K562 (cell line): ENCODE measurements at regions not wholly inside any gene's neighbourhood (a gene's known extent, or its start where the extent isn't known, plus 50 kb on each side); places are given as distances from the start of the nearest gene placed in this dataset.

Source experiments
- ATAC-seq: fragments of 200-7000 bp; cut with Tn5 transposase; 3 replicates; pipeline ENCODE4 v1.9.1; 2020; ENCODE audit warnings: moderate library complexity
- BruUV-seq: library from RNA; stranded (reverse); fragments of 400-500 nt; replicated peaks from 2 replicates; lab custom pipeline; 2021; lab: Mats Ljungman, UMichigan
- CTCF ChIA-PET: fragments of 300-600 bp; formaldehyde crosslinking; extraction: SDS; loops from one replicate; lab custom pipeline; 2021; ENCODE audit warnings: low intra/inter-chr PET ratio; lab: Yijun Ruan, JAX
- POLR2A ChIA-PET: fragments of 300-600, 350-650 bp; sonication (Branson Sonifier 250); formaldehyde crosslinking; extraction: SDS; loops from one replicate; lab custom pipeline; 2021; ENCODE audit warnings: antibody characterized with exemption, inconsistent platforms; lab: Yijun Ruan, JAX
- DNase-seq, 4 experiments: peaks; one replicate each; pipeline versions ENCODE4 v3.0.0 to v3.0.0-alpha.2; 2011 to 2018; ENCODE audit warnings: low spot score in 3 of 4, mixed read lengths in 3 of 4; ENCODE audit errors: extremely low read depth in 1 of 4
- FAIRE-seq: peaks from 2 replicates; lab custom pipeline; 2011; peaks lifted over from hg19 to GRCh38; lab: Jason Lieb, UNC
- H2AFZ ChIP-seq: 2 replicates; pipeline ENCODE4 v1.6.0; 2011; ENCODE audit warnings: low read depth, low read length, control low read depth, inconsistent platforms
- H3K27ac ChIP-seq: fragments of 200-600 bp; 3 replicates; pipeline ENCODE4 v1.8.0; 2011; ENCODE audit warnings: low read depth, mild to moderate bottlenecking, control low read depth, inconsistent platforms, low read length, moderate library complexity, mixed read lengths; ENCODE audit errors: extremely low read depth
- H3K27me3 ChIP-seq, 2 experiments: fragments of 300-600 bp in 1 of 2; 2 replicates in 1 of 2; 3 replicates in 1 of 2; pipeline versions ENCODE4 v1.6.0 to v1.8.0; 2011; ENCODE audit warnings: inconsistent platforms in 2 of 2, low read length in 2 of 2, mild to moderate bottlenecking in 1 of 2, mixed read lengths in 1 of 2, moderate library complexity in 1 of 2; ENCODE audit not compliant: control insufficient read depth in 2 of 2, insufficient read depth in 2 of 2
- H3K36me3 ChIP-seq: fragments of 300-600 bp; 3 replicates; pipeline ENCODE4 v1.8.0; 2011; ENCODE audit warnings: mild to moderate bottlenecking, low read length, inconsistent platforms; ENCODE audit not compliant: control insufficient read depth, insufficient read depth
- H3K4me1 ChIP-seq, 2 experiments: fragments of 200-600 bp in 1 of 2; replicated peaks in 1 of 2; 2 replicates in 1 of 2; 3 replicates in 1 of 2; pipeline versions ENCODE4 v1.5.1 to v1.8.0; 2011; ENCODE audit warnings: inconsistent platforms in 2 of 2, low read length in 2 of 2, mild to moderate bottlenecking in 1 of 2, mixed read lengths in 1 of 2, moderate library complexity in 1 of 2; ENCODE audit not compliant: control insufficient read depth in 2 of 2, insufficient read depth in 2 of 2
- H3K4me2 ChIP-seq: 2 replicates; pipeline ENCODE4 v1.6.1; 2011; ENCODE audit warnings: low read length, control low read depth, inconsistent platforms, mixed read lengths; ENCODE audit not compliant: insufficient read depth
- H3K4me3 ChIP-seq: fragments of 200-600 bp; sonication (generic), shearing (Covaris generic); 2 replicates; pipeline ENCODE4 v1.5.1; 2016; ENCODE audit warnings: control low read depth, inconsistent platforms
- H3K79me2 ChIP-seq: fragments of 200-600 bp; 3 replicates; pipeline ENCODE4 v1.8.0; 2011; ENCODE audit warnings: low read length, inconsistent platforms; ENCODE audit not compliant: control insufficient read depth, insufficient read depth
- H3K9ac ChIP-seq, 2 experiments: 2 replicates each; pipeline versions ENCODE4 v1.6.0 to v1.6.1; 2011; ENCODE audit warnings: low read depth in 2 of 2, low read length in 2 of 2, control low read depth in 1 of 2, inconsistent platforms in 1 of 2, mild to moderate bottlenecking in 1 of 2, mixed read lengths in 1 of 2; ENCODE audit not compliant: insufficient read depth in 1 of 2
- H3K9me1 ChIP-seq: one replicate; pipeline ENCODE4 v1.6.0; 2011; ENCODE audit warnings: inconsistent platforms, mild to moderate bottlenecking, low read length, moderate library complexity; ENCODE audit not compliant: control insufficient read depth, insufficient read depth
- H3K9me3 ChIP-seq: replicated peaks from 2 replicates; pipeline ENCODE4 v1.5.1; 2011; ENCODE audit warnings: low read depth, low read length, inconsistent platforms; ENCODE audit not compliant: control insufficient read depth, insufficient read depth
- H4K20me1 ChIP-seq: replicated peaks from 2 replicates; pipeline ENCODE4 v1.6.1; 2011; ENCODE audit warnings: low read length, inconsistent platforms, mixed read lengths; ENCODE audit not compliant: control insufficient read depth, insufficient read depth
- ADNP ChIP-seq: fragments of 200-800 bp; sonication (Bioruptor generic); IDR thresholded peaks from 2 replicates; pipeline ENCODE4 v1.6.1; 2016; ENCODE audit warnings: missing genetic modification characterization, missing compliant biosample characterization
- CSDE1 ChIP-seq, 2 experiments: fragments of 450-650 bp; IDR thresholded peaks; 2 replicates each; pipeline ENCODE4 v1.6.1; 2016; ENCODE audit warnings: mild to moderate bottlenecking in 1 of 2
- EP400 ChIP-seq: fragments of 450-650 bp; IDR thresholded peaks from 2 replicates; pipeline ENCODE4 v1.6.1; 2017; ENCODE audit warnings: antibody characterized with exemption, mild to moderate bottlenecking, moderate library complexity
- ETS2 ChIP-seq: IDR thresholded peaks from 2 replicates; pipeline ENCODE4 v1.6.1; 2016; ENCODE audit warnings: borderline replicate concordance, missing genetic modification characterization, mild to moderate bottlenecking, moderate library complexity, missing compliant biosample characterization; ENCODE audit not compliant: poor library complexity, severe bottlenecking
- KAT8 ChIP-seq: fragments of 450-650 bp; IDR thresholded peaks from 2 replicates; pipeline ENCODE4 v1.6.1; 2016; ENCODE audit warnings: low read depth, mild to moderate bottlenecking
- KDM1A ChIP-seq, 2 experiments: fragments of 450-650 bp; IDR thresholded peaks; 2 replicates each; pipeline ENCODE4 v1.6.1; 2016; ENCODE audit warnings: mild to moderate bottlenecking in 2 of 2
- MTA1 ChIP-seq: fragments of 450-650 bp; IDR thresholded peaks from 2 replicates; pipeline ENCODE4 v1.6.1; 2017; ENCODE audit warnings: borderline replicate concordance
- MTA2 ChIP-seq: fragments of 450-650 bp; IDR thresholded peaks from 2 replicates; pipeline ENCODE4 v1.6.1; 2016; ENCODE audit warnings: low read depth
- PHF8 ChIP-seq: fragments of 200-600 bp; sonication (generic); IDR thresholded peaks from 2 replicates; pipeline ENCODE4 v1.6.1; 2012; ENCODE audit warnings: mixed run types, mild to moderate bottlenecking, inconsistent platforms, low read length, moderate library complexity, borderline replicate concordance
- PTRF ChIP-seq: fragments of 450-650 bp; IDR thresholded peaks from 2 replicates; pipeline ENCODE4 v1.6.1; 2016; ENCODE audit warnings: mild to moderate bottlenecking, missing genetic modification characterization, missing compliant biosample characterization
- RBFOX2 ChIP-seq: fragments of 200-400 bp; formaldehyde crosslinking; IDR thresholded peaks from 2 replicates; pipeline ENCODE4 v1.6.1; 2017; ENCODE audit warnings: low read depth, mild to moderate bottlenecking, low read length, moderate library complexity
- SIRT6 ChIP-seq: IDR thresholded peaks from one replicate; pipeline ENCODE4 v1.6.1; 2012; ENCODE audit warnings: low read depth, mild to moderate bottlenecking, control low read depth, inconsistent platforms, low read length, moderate library complexity
- SMARCB1 ChIP-seq: IDR thresholded peaks from 2 replicates; pipeline ENCODE4 v1.6.1; 2011; ENCODE audit warnings: improper control_type of control experiment, low read depth; ENCODE audit not compliant: insufficient read length
- SRSF3 ChIP-seq: fragments of 200-400 bp; formaldehyde crosslinking; IDR thresholded peaks from 2 replicates; pipeline ENCODE4 v1.6.1; 2016; ENCODE audit warnings: mild to moderate bottlenecking, low read length, moderate library complexity; ENCODE audit not compliant: insufficient read depth
- U2AF1 ChIP-seq: fragments of 200-400 bp; formaldehyde crosslinking; optimal IDR thresholded peaks from 2 replicates; pipeline ENCODE3; 2017; ENCODE audit warnings: mild to moderate bottlenecking, low read depth, low read length, moderate library complexity
- U2AF2 ChIP-seq: fragments of 200-400 bp; formaldehyde crosslinking; optimal IDR thresholded peaks from 2 replicates; pipeline ENCODE3; 2017; ENCODE audit warnings: low read depth, mild to moderate bottlenecking, low read length
- ZNF224 ChIP-seq: sonication (generic); formaldehyde crosslinking; IDR thresholded peaks from 2 replicates; pipeline ENCODE4 v1.8.0; 2022; ENCODE audit warnings: mild to moderate bottlenecking, missing genetic modification reagents
- ZNF239 ChIP-seq: fragments of 250-450 bp; sonication (Bioruptor Pico); IDR thresholded peaks from 2 replicates; pipeline ENCODE4 v1.4.0; 2020; ENCODE audit warnings: mild to moderate bottlenecking
- ZNF668 ChIP-seq: fragments of 250-450 bp; sonication (Bioruptor Pico); IDR thresholded peaks from 2 replicates; pipeline ENCODE4 v1.8.0; 2022; ENCODE audit warnings: mild to moderate bottlenecking, inconsistent platforms
- ZNF707 ChIP-seq: fragments of 250-450 bp; sonication (Bioruptor Pico); conservative IDR thresholded peaks from 2 replicates; pipeline ENCODE4 v1.8.0; 2022; ENCODE audit warnings: inconsistent platforms, mild to moderate bottlenecking, moderate library complexity
- WGBS: fragments of 100-300 bp; shearing (Covaris generic); methylation state at CpG from one replicate; pipeline ENCODE4 v1.1.6; 2016; ENCODE audit warnings: low coverage, mixed read lengths; ENCODE audit not compliant: insufficient coverage; ENCODE audit errors: missing lambda C conversion rate; 5-methylcytosine and 5-hydroxymethylcytosine counted together
- in situ Hi-C: fragments of 300-500 bp; cut with MboI; formaldehyde crosslinking; loops from 4 replicates; pipeline ENCODE4 v1.15.0; 2018; ENCODE audit warnings: inconsistent platforms, mixed read lengths
- intact Hi-C: fragments of 100-400 bp; cut with micrococcal nuclease; formaldehyde crosslinking; loops from 2 replicates; pipeline ENCODE4 v1.14.2; 2022

- Histone ChIP-seq H3K4me2 (no peak overlapping the region), H3K9ac (no peak overlapping the region), H3K9me1 (no peaks in the 10 kb centered on the region), H3K4me1 (no peaks in the 10 kb centered on the region), H3K36me3 (no peaks in the 10 kb centered on the region), H2AFZ (no peak overlapping the region), H3K4me3 (no peak overlapping the region), H3K9me3 (no peaks in the 10 kb centered on the region), H4K20me1 (no peaks in the 10 kb centered on the region; the same call in 1 of the 2 replicates), H3K79me2 (no peaks in the 10 kb centered on the region), H3K27ac (no peak overlapping the region), H3K27me3 (no peaks in the 10 kb centered on the region)
- DNase-seq (no peak), FAIRE-seq (no peak), ATAC-seq (no peak)
- WGBS: 0% methylated on average over 3 of the region's 3 CpGs
- no peak for TF ChIP-seq MTA1
- no peak for TF ChIP-seq ZNF239 (CRISPR knock-in tag)
- TF ChIP-seq ZNF707: no peak
- no peak for TF ChIP-seq CSDE1 (IDR thresholded peaks at IDR 0.05)
- TF ChIP-seq KDM1A (IDR thresholded peaks at IDR 0.05): no peak
- no peak for TF ChIP-seq U2AF2
- TF ChIP-seq KAT8: no peak
- TF ChIP-seq ZNF668 (CRISPR knock-in tag): no peak
- ChIA-PET CTCF (no interaction called here), POLR2A (no interaction called here)
- intact Hi-C loops: no loop called here
- in situ Hi-C loops: no loop called here
- no TSS peak for BruUV-seq
These were observed 74.2 kb upstream of the CELF4 start for GRCh38 chr18:37639846-37640245.

- CTCF ChIA-PET: no interaction called here
- in situ Hi-C loops (no loop called here), intact Hi-C loops (no loop called here)
- 0% methylated on average over 4 of the region's 4 CpGs for WGBS
- no peak overlapping the region for H2AFZ ChIP-seq
- H3K36me3 ChIP-seq: no peaks in the 10 kb centered on the region
- H3K4me3 ChIP-seq: no peak overlapping the region
- DNase-seq (no peak), ATAC-seq (no peak), FAIRE-seq (no peak)
- POLR2A ChIA-PET: no interaction called here
- no peaks in the 10 kb centered on the region for H3K27me3 ChIP-seq
- no TSS peak for BruUV-seq
- no peaks in the 10 kb centered on the region for H3K9me1 ChIP-seq
- H3K27ac ChIP-seq: no peak overlapping the region
- no peak for TF ChIP-seq ADNP (tag)
- no peak for TF ChIP-seq EP400
- TF ChIP-seq ZNF224 (CRISPR knock-in tag): no peak
- TF ChIP-seq RBFOX2: no peak
- TF ChIP-seq ETS2 (tag): no peak
- no peak for TF ChIP-seq SRSF3
- no peak for TF ChIP-seq SMARCB1
- TF ChIP-seq SIRT6: no peak
- no peak for TF ChIP-seq PTRF (tag)
- no peak for TF ChIP-seq PHF8
- TF ChIP-seq U2AF1: no peak
- TF ChIP-seq MTA2: no peak
- H3K79me2 ChIP-seq: no peaks in the 10 kb centered on the region
- H3K4me2 ChIP-seq: no peak overlapping the region
- no peaks in the 10 kb centered on the region for H3K4me1 ChIP-seq
- no peaks in the 10 kb centered on the region for H3K9me3 ChIP-seq
- no peaks in the 10 kb centered on the region; the same call in 1 of the 2 replicates for H4K20me1 ChIP-seq
- H3K9ac ChIP-seq: no peak overlapping the region
These were observed 71.9 kb upstream of the CELF4 start for GRCh38 chr18:37637478-37637850.
